ENCODE measurements at regions not wholly inside any gene's neighbourhood (a gene's known extent, or its start where the extent isn't known, plus 50 kb on each side); places are given as distances from the start of the nearest gene placed in this dataset.

- H3K4me3 Mint-ChIP-seq (ENCODE audit: low read depth), result no peak overlapping the region
- no peak for DNase-seq (ENCODE audit: low spot score)
- intact Hi-C loops (cut with micrococcal nuclease), result no loop called here
- no peaks in the 10 kb centered on the region for H3K36me3 Mint-ChIP-seq (ENCODE audit: low read depth)
- H3K27ac Mint-ChIP-seq, result no peak overlapping the region
- H3K4me1 Mint-ChIP-seq (ENCODE audit: low read depth), result no peaks in the 10 kb centered on the region
- no peaks in the 10 kb centered on the region for H3K27me3 Mint-ChIP-seq (ENCODE audit: low read depth)
- no peaks in the 10 kb centered on the region for H3K9me3 Mint-ChIP-seq
These were observed 181.2 kb upstream of the PAPPA start for GRCh38 chr9:115972362-115972761.

DNA sequence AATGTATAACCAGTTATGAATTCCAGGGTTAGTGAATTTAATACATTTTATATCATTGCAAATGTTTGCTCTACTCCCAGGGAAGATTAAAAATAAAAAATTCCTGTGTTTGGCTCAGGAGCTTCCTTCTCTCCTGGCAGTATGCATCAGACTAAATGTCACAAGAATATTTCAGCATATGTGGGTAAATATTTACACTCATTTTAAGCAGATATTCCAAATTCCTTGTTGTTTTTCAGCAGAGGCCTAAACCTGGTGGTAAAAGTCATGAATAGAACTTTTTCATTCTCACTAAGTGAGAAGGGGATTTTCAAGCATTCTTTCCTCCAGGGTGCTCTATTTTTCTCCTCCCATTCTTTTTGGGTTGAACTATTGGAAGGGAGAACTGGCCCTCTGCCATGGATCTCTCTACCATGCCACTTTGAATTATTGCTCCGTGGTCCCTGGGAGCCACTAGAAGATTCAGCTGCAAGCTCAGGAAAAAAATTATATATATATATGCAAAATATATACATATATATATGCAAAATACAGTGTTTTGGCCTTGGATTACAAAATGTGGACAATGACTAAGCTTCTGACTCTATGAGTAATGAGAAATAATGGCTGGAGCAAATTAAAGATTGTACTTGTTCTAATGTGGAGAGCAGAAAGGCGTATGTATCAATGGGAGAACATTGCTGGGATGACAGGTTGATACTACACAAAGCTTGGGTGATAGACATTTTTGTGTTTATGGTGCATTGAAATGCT, 180.6 kb upstream of the PAPPA start:
- H3K4me1 Mint-ChIP-seq (ENCODE audit: low read depth), result no peaks in the 10 kb centered on the region
- intact Hi-C loops (cut with micrococcal nuclease), result no loop called here
- H3K9me3 Mint-ChIP-seq, result no peaks in the 10 kb centered on the region
- H3K36me3 Mint-ChIP-seq (ENCODE audit: low read depth), result no peaks in the 10 kb centered on the region
- H3K27me3 Mint-ChIP-seq (ENCODE audit: low read depth), result no peaks in the 10 kb centered on the region
- no peak overlapping the region for H3K4me3 Mint-ChIP-seq (ENCODE audit: low read depth)
- no peak for DNase-seq (ENCODE audit: low spot score)
- H3K27ac Mint-ChIP-seq, result no peak overlapping the region

DNA sequence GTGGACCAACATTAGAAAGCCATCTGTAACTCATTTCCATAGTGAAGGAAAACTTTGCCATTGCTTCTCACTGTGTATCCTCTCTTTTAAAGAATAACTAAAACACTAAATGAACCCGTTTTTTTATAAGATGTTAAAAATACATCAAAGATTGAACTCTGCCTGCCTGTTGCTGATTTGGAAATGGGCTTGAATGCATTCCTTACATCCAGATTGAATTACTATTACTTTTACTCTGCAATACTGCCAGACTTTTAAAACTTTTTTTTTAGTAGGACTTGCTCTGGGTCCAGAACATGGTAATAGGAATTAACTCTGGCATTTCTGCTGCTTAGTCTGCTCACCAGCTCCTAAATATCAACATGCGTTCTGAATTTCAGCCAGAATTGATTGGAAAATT, 176.8 kb upstream of the PAPPA start:
- H3K36me3 Mint-ChIP-seq (ENCODE audit: low read depth), result no peaks in the 10 kb centered on the region
- DNase-seq (ENCODE audit: low spot score), result no peak
- no peaks in the 10 kb centered on the region for H3K9me3 Mint-ChIP-seq
- H3K4me3 Mint-ChIP-seq (ENCODE audit: low read depth), result no peak overlapping the region
- intact Hi-C loops (cut with micrococcal nuclease), result no loop called here
- H3K27ac Mint-ChIP-seq, result no peak overlapping the region
- no peaks in the 10 kb centered on the region for H3K4me1 Mint-ChIP-seq (ENCODE audit: low read depth)
- no peaks in the 10 kb centered on the region for H3K27me3 Mint-ChIP-seq (ENCODE audit: low read depth)

DNA sequence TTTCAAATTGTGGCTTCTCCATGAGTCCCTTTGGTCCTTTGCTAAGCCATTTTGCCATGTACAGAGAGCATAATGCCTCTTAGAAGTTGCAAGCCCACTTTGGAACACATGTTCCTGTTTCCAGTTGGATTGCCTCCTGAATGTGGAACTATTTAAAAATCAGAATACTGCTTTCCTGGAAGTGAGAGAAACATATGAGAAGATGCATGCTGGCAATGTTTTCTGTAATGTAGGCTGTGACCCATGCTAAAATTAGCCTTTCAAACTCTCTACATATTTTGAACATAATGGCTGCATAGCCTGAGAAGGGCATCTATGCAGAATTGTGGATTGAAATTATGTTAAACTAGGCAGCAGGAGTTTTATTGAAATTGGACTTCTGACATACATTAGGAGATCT, 175.5 kb upstream of the PAPPA start:
- no peaks in the 10 kb centered on the region for H3K27me3 Mint-ChIP-seq (ENCODE audit: low read depth)
- H3K36me3 Mint-ChIP-seq (ENCODE audit: low read depth), result no peaks in the 10 kb centered on the region
- H3K27ac Mint-ChIP-seq, result no peak overlapping the region
- intact Hi-C loops (cut with micrococcal nuclease), result no loop called here
- no peak for DNase-seq (ENCODE audit: low spot score)
- no peaks in the 10 kb centered on the region for H3K9me3 Mint-ChIP-seq
- no peak overlapping the region for H3K4me3 Mint-ChIP-seq (ENCODE audit: low read depth)
- H3K4me1 Mint-ChIP-seq (ENCODE audit: low read depth), result no peaks in the 10 kb centered on the region

- no peak overlapping the region for H3K27ac Mint-ChIP-seq
- DNase-seq (ENCODE audit: low spot score), result no peak
- no peaks in the 10 kb centered on the region for H3K27me3 Mint-ChIP-seq (ENCODE audit: low read depth)
- H3K36me3 Mint-ChIP-seq (ENCODE audit: low read depth), result no peaks in the 10 kb centered on the region
- H3K9me3 Mint-ChIP-seq, result no peaks in the 10 kb centered on the region
- intact Hi-C loops (cut with micrococcal nuclease), result no loop called here
- H3K4me3 Mint-ChIP-seq (ENCODE audit: low read depth), result no peak overlapping the region
- H3K4me1 Mint-ChIP-seq (ENCODE audit: low read depth), result no peaks in the 10 kb centered on the region
These were observed 174.9 kb upstream of the PAPPA start for GRCh38 chr9:115978659-115979096.

GRCh38 chr9:115980054-115980453, 173.5 kb upstream of the PAPPA start:
- H3K27me3 Mint-ChIP-seq (ENCODE audit: low read depth), result no peaks in the 10 kb centered on the region

GRCh38 chr9:115980502-115980901, 173.1 kb upstream of the PAPPA start:
- Mint-ChIP-seq H3K4me1 (ENCODE audit: low read depth) (no peaks in the 10 kb centered on the region), H3K9me3 (no peaks in the 10 kb centered on the region), H3K36me3 (ENCODE audit: low read depth) (no peaks in the 10 kb centered on the region), H3K27ac (no peak overlapping the region), H3K27me3 (ENCODE audit: low read depth) (no peaks in the 10 kb centered on the region), H3K4me3 (ENCODE audit: low read depth) (no peak overlapping the region)
- intact Hi-C loops (cut with micrococcal nuclease), result no loop called here
- DNase-seq (ENCODE audit: low spot score), result no peak

More at GRCh38 chr9:115980054-115980453, 173.5 kb upstream of the PAPPA start:
- intact Hi-C loops (cut with micrococcal nuclease), result no loop called here
- H3K27ac Mint-ChIP-seq, result no peak overlapping the region
- no peak overlapping the region for H3K4me3 Mint-ChIP-seq (ENCODE audit: low read depth)
- no peak for DNase-seq (ENCODE audit: low spot score)
- no peaks in the 10 kb centered on the region for H3K36me3 Mint-ChIP-seq (ENCODE audit: low read depth)
- H3K9me3 Mint-ChIP-seq, result no peaks in the 10 kb centered on the region
- H3K4me1 Mint-ChIP-seq (ENCODE audit: low read depth), result no peaks in the 10 kb centered on the region

- Mint-ChIP-seq H3K36me3 (ENCODE audit: low read depth) (no peaks in the 10 kb centered on the region), H3K27me3 (ENCODE audit: low read depth) (no peaks in the 10 kb centered on the region), H3K4me1 (ENCODE audit: low read depth) (no peaks in the 10 kb centered on the region), H3K4me3 (ENCODE audit: low read depth) (no peak overlapping the region), H3K27ac (no peak overlapping the region), H3K9me3 (no peaks in the 10 kb centered on the region)
- intact Hi-C loops (cut with micrococcal nuclease), result no loop called here
- no peak for DNase-seq (ENCODE audit: low spot score)
These were observed 172.6 kb upstream of the PAPPA start for GRCh38 chr9:115980976-115981375.

GRCh38 chr9:115983366-115983765, 170.2 kb upstream of the PAPPA start:
- no peaks in the 10 kb centered on the region for H3K9me3 Mint-ChIP-seq
- H3K27me3 Mint-ChIP-seq (ENCODE audit: low read depth), result no peaks in the 10 kb centered on the region
- DNase-seq (ENCODE audit: low spot score), result no peak
- no peak overlapping the region for H3K27ac Mint-ChIP-seq
- no peaks in the 10 kb centered on the region for H3K4me1 Mint-ChIP-seq (ENCODE audit: low read depth)
- intact Hi-C loops (cut with micrococcal nuclease), result no loop called here
- H3K36me3 Mint-ChIP-seq (ENCODE audit: low read depth), result no peaks in the 10 kb centered on the region
- H3K4me3 Mint-ChIP-seq (ENCODE audit: low read depth), result no peak overlapping the region

- H3K9me3 Mint-ChIP-seq, result no peaks in the 10 kb centered on the region
- intact Hi-C loops (cut with micrococcal nuclease), result no loop called here
- H3K27me3 Mint-ChIP-seq (ENCODE audit: low read depth), result no peaks in the 10 kb centered on the region
- H3K4me3 Mint-ChIP-seq (ENCODE audit: low read depth), result no peak overlapping the region
- H3K27ac Mint-ChIP-seq, result no peak overlapping the region
- no peak for DNase-seq (ENCODE audit: low spot score)
- no peaks in the 10 kb centered on the region for H3K4me1 Mint-ChIP-seq (ENCODE audit: low read depth)
- H3K36me3 Mint-ChIP-seq (ENCODE audit: low read depth), result no peaks in the 10 kb centered on the region
These were observed 167.9 kb upstream of the PAPPA start for GRCh38 chr9:115985657-115986056.

DNA sequence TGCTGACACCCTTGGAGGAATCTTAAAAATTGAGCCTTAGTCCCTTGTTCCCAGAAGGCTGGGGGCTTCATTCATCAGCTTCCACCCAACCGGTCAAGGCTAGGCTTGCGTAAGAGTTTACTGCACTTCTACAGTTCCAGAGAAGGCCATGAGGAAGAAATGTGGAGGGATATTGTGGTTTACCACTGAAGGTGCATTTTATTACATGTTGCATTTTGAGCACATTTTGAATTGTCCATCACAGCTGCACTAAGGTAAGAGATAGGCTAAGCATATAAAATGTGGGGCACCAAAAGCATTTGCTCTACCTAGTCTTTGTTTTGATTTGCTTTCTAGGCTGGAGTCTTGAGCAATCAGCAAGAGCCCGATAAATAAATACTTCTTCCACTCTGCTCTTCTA, 167.1 kb upstream of the PAPPA start:
- intact Hi-C loops (cut with micrococcal nuclease), result no loop called here
- no peaks in the 10 kb centered on the region for H3K9me3 Mint-ChIP-seq
- H3K27ac Mint-ChIP-seq, result no peak overlapping the region
- H3K36me3 Mint-ChIP-seq (ENCODE audit: low read depth), result no peaks in the 10 kb centered on the region
- H3K27me3 Mint-ChIP-seq (ENCODE audit: low read depth), result no peaks in the 10 kb centered on the region
- DNase-seq (ENCODE audit: low spot score), result no peak
- H3K4me3 Mint-ChIP-seq (ENCODE audit: low read depth), result no peak overlapping the region
- H3K4me1 Mint-ChIP-seq (ENCODE audit: low read depth), result no peaks in the 10 kb centered on the region

- Mint-ChIP-seq H3K36me3 (ENCODE audit: low read depth) (no peaks in the 10 kb centered on the region), H3K4me1 (ENCODE audit: low read depth) (no peaks in the 10 kb centered on the region), H3K27me3 (ENCODE audit: low read depth) (no peaks in the 10 kb centered on the region)
These were observed 164.9 kb upstream of the PAPPA start for GRCh38 chr9:115988701-115989100.

GRCh38 chr9:115989831-115990230, 163.8 kb upstream of the PAPPA start:
- Mint-ChIP-seq H3K27me3 (ENCODE audit: low read depth) (no peaks in the 10 kb centered on the region), H3K36me3 (ENCODE audit: low read depth) (no peaks in the 10 kb centered on the region), H3K27ac (no peak overlapping the region), H3K4me3 (ENCODE audit: low read depth) (no peak overlapping the region), H3K4me1 (ENCODE audit: low read depth) (no peaks in the 10 kb centered on the region), H3K9me3 (no peaks in the 10 kb centered on the region)
- DNase-seq (ENCODE audit: low spot score), result no peak
- intact Hi-C loops (cut with micrococcal nuclease), result no loop called here

More at GRCh38 chr9:115988701-115989100, 164.9 kb upstream of the PAPPA start:
- Mint-ChIP-seq H3K9me3 (no peaks in the 10 kb centered on the region), H3K4me3 (ENCODE audit: low read depth) (no peak overlapping the region), H3K27ac (no peak overlapping the region)
- intact Hi-C loops (cut with micrococcal nuclease), result no loop called here
- DNase-seq (ENCODE audit: low spot score), result no peak

GRCh38 chr9:115992834-115993233, 160.8 kb upstream of the PAPPA start:
- no peaks in the 10 kb centered on the region for H3K27me3 Mint-ChIP-seq (ENCODE audit: low read depth)
- no peak for DNase-seq (ENCODE audit: low spot score)
- no peaks in the 10 kb centered on the region for H3K9me3 Mint-ChIP-seq
- H3K36me3 Mint-ChIP-seq (ENCODE audit: low read depth), result no peaks in the 10 kb centered on the region
- H3K27ac Mint-ChIP-seq, result no peak overlapping the region
- no peaks in the 10 kb centered on the region for H3K4me1 Mint-ChIP-seq (ENCODE audit: low read depth)
- intact Hi-C loops (cut with micrococcal nuclease), result no loop called here
- H3K4me3 Mint-ChIP-seq (ENCODE audit: low read depth), result no peak overlapping the region

Data from activated T-helper 2 cell treated with anti-CD3 and anti-CD28 coated beads, Interferon-gamma antibody, Interleukin-2, Interleukin-4, amounts not matched to agents 10 μg/mL and 5 μg/mL and 100 μg/mL, durations not matched to agents 14 hours and 24 hours and 36 hours (primary cell).